Esophagus muscularis mucosa (tissue), 4 donors: ENCODE measurements at regions not wholly inside any gene's neighbourhood (a gene's known extent, or its start where the extent isn't known, plus 50 kb on each side); places are given as distances from the start of the nearest gene placed in this dataset.

Source experiments
- DNase-seq: peaks from one replicate; pipeline ENCODE4 v3.0.0-alpha.2; 2017; ENCODE audit errors: extremely low spot score
- H3K27ac ChIP-seq, 4 donors: fragments of 200-600 bp; sonication (generic); replicated peaks in 1 of 4; 1 replicate in 3 of 4; 2 replicates in 1 of 4; pipeline ENCODE4 v1.5.1; 2016 to 2019; ENCODE audit warnings: mild to moderate bottlenecking in 1 of 4
- H3K27me3 ChIP-seq, 4 donors: fragments of 200-600 bp; sonication (generic); one replicate each; pipeline versions ENCODE4 v1.5.1 to v1.6.0; 2016 to 2019
- H3K36me3 ChIP-seq, 4 donors: fragments of 200-600 bp; sonication (generic); one replicate each; pipeline ENCODE4 v1.5.1; 2016 to 2019
- H3K4me1 ChIP-seq, 4 donors: fragments of 200-600 bp; sonication (generic); one replicate each; pipeline ENCODE4 v1.5.1; 2016 to 2019
- H3K4me3 ChIP-seq, 4 donors: fragments of 200-600 bp; sonication (generic); 1 replicate in 2 of 4; 2 replicates in 2 of 4; pipeline ENCODE4 v1.5.1; 2016 to 2019; ENCODE audit warnings: mild to moderate bottlenecking in 4 of 4, moderate library complexity in 1 of 4
- H3K9me3 ChIP-seq, 4 donors: fragments of 200-600 bp; sonication (generic); 1 replicate in 3 of 4; 2 replicates in 1 of 4; pipeline ENCODE4 v1.5.1; 2016 to 2019
- EP300 ChIP-seq: sonication (generic); formaldehyde crosslinking; IDR thresholded peaks from one replicate; pipeline ENCODE4 v1.6.1; 2017; ENCODE audit warnings: antibody characterized with exemption
- POLR2A ChIP-seq: fragments of 450-650 bp; IDR thresholded peaks from one replicate; pipeline ENCODE4 v1.6.1; 2017; ENCODE audit warnings: antibody characterized with exemption, moderate library complexity, mild to moderate bottlenecking, low read depth
- POLR2AphosphoS5 ChIP-seq, 2 donors: sonication (generic); formaldehyde crosslinking; IDR thresholded peaks; one replicate each; pipeline ENCODE4 v1.6.1; 2017; ENCODE audit warnings: antibody characterized with exemption in 2 of 2
- WGBS: methylation state at CpG from one replicate; pipeline ENCODE4 v1.1.5; 2018; 5-methylcytosine and 5-hydroxymethylcytosine counted together
- intact Hi-C: fragments of 100-400 bp; cut with DNase I; formaldehyde crosslinking; loops from one replicate; pipeline ENCODE4 v1.15.1; 2023
- TF ChIP-seq, protein P1 (sequence below), 3 experiments: fragments of 200-600 bp in 2 of 3; fragments of 450-650 bp in 1 of 3; sonication (generic) in 2 of 3; IDR thresholded peaks; one replicate each; pipeline ENCODE4 v1.5.1; 2017 to 2019; ENCODE audit warnings: antibody characterized with exemption in 3 of 3, mild to moderate bottlenecking in 2 of 3, moderate library complexity in 1 of 3

DNA sequence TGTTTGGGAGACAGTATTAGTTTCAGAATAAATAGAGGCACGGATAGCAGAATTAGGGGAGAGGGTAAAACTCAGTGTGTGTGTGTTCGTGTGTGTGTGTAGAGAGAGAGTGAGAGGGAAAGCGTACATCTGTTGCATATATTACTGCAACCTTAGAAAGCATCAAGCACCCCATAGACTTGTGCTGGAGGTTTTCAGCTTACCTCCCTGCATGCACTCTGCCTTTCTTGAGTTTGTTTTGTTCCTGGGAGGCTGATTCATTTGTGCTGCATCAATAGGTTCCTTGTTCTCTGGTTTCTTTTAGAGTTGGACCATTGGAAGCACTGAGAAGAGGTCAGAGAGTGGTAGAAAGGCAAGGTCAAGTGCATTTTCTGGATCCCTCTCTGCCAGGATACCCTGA lies 104.4 kb upstream of the KCNK1 start:
- intact Hi-C loops = no loop called here
- no peaks in the 10 kb centered on the region for H3K27me3 ChIP-seq

DNA sequence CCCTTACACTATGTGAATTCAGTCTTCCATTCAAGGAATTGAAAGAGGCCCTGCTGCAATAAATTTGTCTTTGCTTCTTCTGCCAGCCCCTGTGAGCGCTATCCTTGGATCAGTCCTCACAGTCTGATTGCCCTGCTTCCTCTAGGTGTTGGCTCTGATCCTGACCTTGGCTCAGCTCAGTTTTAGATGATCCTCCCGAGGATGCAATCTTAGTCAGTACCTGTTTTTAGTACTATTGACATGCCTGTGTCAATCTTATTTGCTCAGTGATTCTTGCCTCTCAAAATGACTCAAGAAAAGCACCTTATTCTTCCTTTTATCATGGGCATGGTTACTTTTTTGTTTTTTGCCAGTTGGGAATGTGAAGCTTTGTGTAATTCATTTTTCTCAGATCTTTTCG lies 101.4 kb upstream of the KCNK1 start:
- TF ChIP-seq EP300 (no peak), POLR2A (no peak), POLR2AphosphoS5 (IDR thresholded peaks at IDR 0.05) (no peak)
- TF ChIP-seq, protein P1, sequence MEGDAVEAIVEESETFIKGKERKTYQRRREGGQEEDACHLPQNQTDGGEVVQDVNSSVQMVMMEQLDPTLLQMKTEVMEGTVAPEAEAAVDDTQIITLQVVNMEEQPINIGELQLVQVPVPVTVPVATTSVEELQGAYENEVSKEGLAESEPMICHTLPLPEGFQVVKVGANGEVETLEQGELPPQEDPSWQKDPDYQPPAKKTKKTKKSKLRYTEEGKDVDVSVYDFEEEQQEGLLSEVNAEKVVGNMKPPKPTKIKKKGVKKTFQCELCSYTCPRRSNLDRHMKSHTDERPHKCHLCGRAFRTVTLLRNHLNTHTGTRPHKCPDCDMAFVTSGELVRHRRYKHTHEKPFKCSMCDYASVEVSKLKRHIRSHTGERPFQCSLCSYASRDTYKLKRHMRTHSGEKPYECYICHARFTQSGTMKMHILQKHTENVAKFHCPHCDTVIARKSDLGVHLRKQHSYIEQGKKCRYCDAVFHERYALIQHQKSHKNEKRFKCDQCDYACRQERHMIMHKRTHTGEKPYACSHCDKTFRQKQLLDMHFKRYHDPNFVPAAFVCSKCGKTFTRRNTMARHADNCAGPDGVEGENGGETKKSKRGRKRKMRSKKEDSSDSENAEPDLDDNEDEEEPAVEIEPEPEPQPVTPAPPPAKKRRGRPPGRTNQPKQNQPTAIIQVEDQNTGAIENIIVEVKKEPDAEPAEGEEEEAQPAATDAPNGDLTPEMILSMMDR (IDR thresholded peaks at IDR 0.05) = no peak
- intact Hi-C loops = no loop called here

More for the DNA sequence above, 104.4 kb upstream of the KCNK1 start:
- DNase-seq = peak; percentile 62
- no peaks in the 10 kb centered on the region for H3K36me3 ChIP-seq
- no peak overlapping the region for H3K4me3 ChIP-seq
- WGBS = 58% methylated on average over 3 of the region's 3 CpGs
- TF ChIP-seq POLR2AphosphoS5 (IDR thresholded peaks at IDR 0.05) (no peak), POLR2A (no peak), EP300 (no peak)
- TF ChIP-seq, protein P1 (IDR thresholded peaks at IDR 0.05) = no peak
- no peak overlapping the region for H3K27ac ChIP-seq
- no peaks in the 10 kb centered on the region for H3K4me1 ChIP-seq
- H3K9me3 ChIP-seq = peaks cover 0 to 6% (median 0%) of the 10 kb centered on the region in 4 donors

DNA sequence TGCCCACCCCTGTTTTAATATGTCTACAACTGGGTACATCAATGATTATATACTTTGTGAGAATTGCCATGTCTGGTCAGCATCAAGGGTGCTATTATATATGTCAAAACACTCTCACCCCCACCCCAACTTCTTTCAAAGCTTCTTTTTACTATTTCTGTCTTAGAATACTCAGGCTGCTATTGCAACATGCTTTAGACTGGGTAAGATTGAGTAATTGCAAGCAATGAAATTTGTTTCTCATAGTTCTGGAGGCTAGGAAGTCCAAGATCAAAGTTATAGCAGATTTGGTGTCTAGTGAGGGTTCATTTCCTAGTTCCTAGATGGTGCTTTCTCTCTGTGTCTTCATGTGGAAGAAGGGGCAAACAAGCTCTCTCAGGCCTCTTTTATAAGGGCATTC lies 100.5 kb upstream of the KCNK1 start:
- TF ChIP-seq POLR2AphosphoS5 (IDR thresholded peaks at IDR 0.05) (no peak), EP300 (no peak), POLR2A (no peak)
- TF ChIP-seq, protein P1 (IDR thresholded peaks at IDR 0.05) = no peak

More for the DNA sequence above, 101.4 kb upstream of the KCNK1 start:
- 66% methylated on average over 3 of the region's 3 CpGs for WGBS
- H3K4me1 ChIP-seq = no peaks in the 10 kb centered on the region
- H3K9me3 ChIP-seq = no peaks in the 10 kb centered on the region
- peak; percentile 45 for DNase-seq
- no peak overlapping the region for H3K27ac ChIP-seq
- H3K4me3 ChIP-seq = no peak overlapping the region
- H3K36me3 ChIP-seq = no peaks in the 10 kb centered on the region
- peaks cover 0 to 5% (median 0%) of the 10 kb centered on the region in 4 donors for H3K27me3 ChIP-seq

DNA sequence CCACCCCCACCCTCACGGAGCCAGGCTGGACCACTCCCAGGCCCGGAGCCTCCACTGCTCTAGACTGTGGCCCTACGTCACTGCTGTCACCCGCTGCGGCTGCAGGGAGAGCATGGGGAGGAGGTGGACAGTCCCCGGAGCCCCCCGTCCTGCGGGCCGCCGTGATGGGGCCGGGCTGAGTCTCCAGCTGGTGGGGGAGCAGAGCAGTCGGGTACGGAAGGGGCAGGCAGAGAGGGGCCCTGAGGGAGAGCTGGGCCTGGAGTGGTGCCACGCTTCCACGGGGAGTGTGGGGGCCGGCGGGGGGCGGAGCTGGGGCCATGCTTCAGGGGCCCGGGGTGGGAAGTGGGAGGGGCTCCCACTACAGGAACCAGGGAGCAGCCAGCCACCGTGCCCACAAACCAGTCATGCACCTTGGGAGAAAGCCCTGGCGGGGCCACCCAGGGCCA lies 98.9 kb upstream of the KCNK1 start:
- TF ChIP-seq POLR2AphosphoS5 (IDR thresholded peaks at IDR 0.05) (no peak), POLR2A (no peak), EP300 (no peak)
- TF ChIP-seq, protein P1 (IDR thresholded peaks at IDR 0.05) = no peak
- Histone ChIP-seq H3K4me1 (no peaks in the 10 kb centered on the region), H3K4me3 (no peak overlapping the region), H3K9me3 (no peaks in the 10 kb centered on the region), H3K27ac (no peak overlapping the region), H3K27me3 (peaks cover 0 to 5% (median 0%) of the 10 kb centered on the region in 4 donors), H3K36me3 (no peaks in the 10 kb centered on the region)
- intact Hi-C loops = no loop called here
- 97% methylated on average over 16 of the region's 21 CpGs for WGBS
- DNase-seq = peak; percentile 60

More for the DNA sequence above, 100.5 kb upstream of the KCNK1 start:
- Histone ChIP-seq H3K27ac (no peak overlapping the region), H3K4me3 (no peak overlapping the region), H3K27me3 (peaks cover 0 to 5% (median 0%) of the 10 kb centered on the region in 4 donors), H3K9me3 (no peaks in the 10 kb centered on the region), H3K4me1 (no peaks in the 10 kb centered on the region), H3K36me3 (no peaks in the 10 kb centered on the region)
- DNase-seq = no peak
- intact Hi-C loops = no loop called here

DNA sequence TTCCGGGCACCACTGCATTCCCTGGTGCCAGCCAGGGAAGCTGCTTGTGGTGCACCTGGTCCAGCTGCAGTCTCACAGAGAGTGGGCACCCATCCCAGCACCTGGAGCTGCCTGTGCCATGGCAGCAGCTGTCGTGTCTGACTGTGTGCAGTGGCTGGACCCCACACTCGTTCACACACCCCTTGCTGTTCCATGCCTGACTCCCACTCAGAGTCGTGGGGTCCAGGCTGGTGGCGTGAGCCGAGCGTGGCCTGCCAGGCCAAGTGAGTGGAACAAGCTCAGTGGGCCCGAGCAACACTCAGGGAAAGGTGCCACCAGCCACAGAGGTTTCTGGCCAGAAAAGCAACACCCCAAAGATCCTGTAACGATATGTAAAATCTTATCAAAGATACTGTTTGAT lies 97.2 kb upstream of the KCNK1 start:
- intact Hi-C loops = no loop called here

More for the DNA sequence above, 97.2 kb upstream of the KCNK1 start:
- Histone ChIP-seq H3K36me3 (no peaks in the 10 kb centered on the region), H3K4me1 (no peaks in the 10 kb centered on the region), H3K27ac (no peak overlapping the region), H3K4me3 (no peak overlapping the region), H3K27me3 (peaks cover 0 to 5% (median 0%) of the 10 kb centered on the region in 4 donors), H3K9me3 (no peaks in the 10 kb centered on the region)
- 82% methylated on average over 8 of the region's 9 CpGs for WGBS
- no peak for DNase-seq
- TF ChIP-seq POLR2AphosphoS5 (IDR thresholded peaks at IDR 0.05) (no peak), POLR2A (no peak), EP300 (no peak)
- TF ChIP-seq, protein P1 (IDR thresholded peaks at IDR 0.05) = no peak
